ENCODE measurements at regions not wholly inside any gene's neighbourhood (a gene's known extent, or its start where the extent isn't known, plus 50 kb on each side); places are given as distances from the start of the nearest gene placed in this dataset.

GRCh38 chr6:92723390-92723931, 695.9 kb downstream of the EPHA7 start:
- Histone ChIP-seq H3K36me3 (no peaks in the 10 kb centered on the region), H3K4me3 (no peak overlapping the region), H3K27ac (no peak overlapping the region), H3K9me3 (peaks cover 0 to 14% (median 0%) of the 10 kb centered on the region in 12 donors), H3K27me3 (no peaks in the 10 kb centered on the region), H3K4me1 (no peaks in the 10 kb centered on the region)
- TF ChIP-seq CTCF (IDR thresholded peaks at IDR 0.05) (no peak), POLR2A (IDR thresholded peaks at IDR 0.05) (no peak)
- DNase-seq: peak in 1 of 5 donors; percentile 58
- intact Hi-C loops (cut with DNase I): no loop called here
- WGBS, 4 donors: 91 to 96% (median 93%) methylated on average over 37 to 45 of the region's 45 CpGs
- peak in 1 of 4 donors; percentile 31 for ATAC-seq

GRCh38 chr6:92719773-92720172, 699.6 kb downstream of the EPHA7 start:
- Histone ChIP-seq H3K27me3 (no peaks in the 10 kb centered on the region), H3K36me3 (no peaks in the 10 kb centered on the region), H3K4me1 (no peaks in the 10 kb centered on the region), H3K9me3 (peaks cover 0 to 14% (median 0%) of the 10 kb centered on the region in 12 donors), H3K4me3 (no peak overlapping the region), H3K27ac (no peak overlapping the region)
- no peak for DNase-seq
- ATAC-seq: no peak
- no peak for TF ChIP-seq POLR2A (IDR thresholded peaks at IDR 0.05)
- no peak for TF ChIP-seq CTCF (IDR thresholded peaks at IDR 0.05)
- intact Hi-C loops (cut with DNase I): no loop called here
- WGBS, 4 donors: 48 to 64% (median 54%) methylated on average over 3 of the region's 3 CpGs

DNA sequence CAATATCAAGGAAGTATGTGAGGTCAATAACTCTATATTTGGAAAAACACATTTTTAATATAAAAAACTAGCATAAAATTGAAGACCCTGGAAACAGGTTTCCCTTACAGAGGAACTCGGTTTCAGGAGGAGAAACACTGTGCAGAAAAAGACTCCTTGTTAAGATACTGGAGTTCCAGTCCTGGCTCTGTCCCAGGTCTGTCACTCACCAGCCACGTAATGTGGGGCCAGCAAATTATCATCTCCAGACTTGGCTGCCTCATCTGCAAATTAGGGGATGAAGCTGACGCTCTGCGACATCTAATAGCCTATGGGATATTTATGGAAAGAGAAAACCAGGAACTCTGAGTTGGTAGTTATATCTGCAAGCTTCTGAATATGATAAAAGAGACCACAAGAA, 702.7 kb downstream of the EPHA7 start:
- peak in 1 of 4 donors; percentile 68 for ATAC-seq
- intact Hi-C loops (cut with DNase I): no loop called here
- Histone ChIP-seq H3K9me3 (peaks cover 0 to 5% (median 0%) of the 10 kb centered on the region in 12 donors), H3K36me3 (no peaks in the 10 kb centered on the region), H3K4me1 (no peaks in the 10 kb centered on the region), H3K4me3 (no peak overlapping the region), H3K27me3 (no peaks in the 10 kb centered on the region), H3K27ac (no peak overlapping the region)
- peak in 1 of 5 donors; percentile 17 for DNase-seq
- TF ChIP-seq CTCF (IDR thresholded peaks at IDR 0.05): no peak
- TF ChIP-seq POLR2A (IDR thresholded peaks at IDR 0.05): no peak
- WGBS, 4 donors: 31 to 32% (median 32%) methylated on average over 4 of the region's 4 CpGs

DNA sequence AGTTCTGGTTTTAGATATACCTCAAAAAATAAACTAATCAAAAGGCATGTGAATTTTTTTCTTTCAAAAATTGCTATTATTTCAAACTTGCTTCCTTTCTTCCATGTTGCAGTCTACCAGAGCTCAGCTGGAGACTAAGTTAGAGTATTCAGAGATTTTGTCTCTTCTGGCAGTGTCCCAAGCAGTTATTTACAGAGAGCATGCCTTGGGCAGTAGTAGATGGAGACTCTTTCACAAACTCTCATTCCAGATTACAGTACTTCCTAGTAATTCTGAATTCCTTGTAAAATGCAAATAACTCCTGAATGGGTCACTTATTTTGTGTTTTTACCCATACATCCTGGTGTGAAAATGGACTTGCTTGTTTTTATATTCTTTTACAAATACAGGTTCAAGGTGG, 703.4 kb downstream of the EPHA7 start:
- Histone ChIP-seq H3K36me3 (no peaks in the 10 kb centered on the region), H3K9me3 (peaks cover 0 to 4% (median 0%) of the 10 kb centered on the region in 12 donors), H3K27me3 (no peaks in the 10 kb centered on the region), H3K4me1 (no peaks in the 10 kb centered on the region), H3K4me3 (no peak overlapping the region), H3K27ac (no peak overlapping the region)
- intact Hi-C loops (cut with DNase I): no loop called here
- ATAC-seq (no peak), DNase-seq (no peak)
- no peak for TF ChIP-seq CTCF (IDR thresholded peaks at IDR 0.05)
- TF ChIP-seq POLR2A (IDR thresholded peaks at IDR 0.05): no peak
